CD4-positive, alpha-beta T cell (primary cell): ENCODE measurements at regions not wholly inside any gene's neighbourhood (a gene's known extent, or its start where the extent isn't known, plus 50 kb on each side); places are given as distances from the start of the nearest gene placed in this dataset.
A peak's percentile ranks its signal among the peaks of the same experiment; 100 is the strongest.

Source experiments
- ATAC-seq: fragments of 200-7000 bp; cut with Tn5 transposase; one replicate; pipeline ENCODE4 v1.10.0; 2022; ENCODE audit warnings: mild to moderate bottlenecking; ENCODE audit not compliant: poor library complexity
- CTCF ChIA-PET: fragments of 350-600 bp; sonication (Branson Sonifier 250); formaldehyde crosslinking; loops from one replicate; lab custom pipeline; 2021; ENCODE audit warnings: antibody characterized with exemption, inconsistent platforms; lab: Charles Lee
- POLR2A ChIA-PET: fragments of 350-600 bp; sonication (Branson Sonifier 250); formaldehyde crosslinking; loops from one replicate; lab custom pipeline; 2021; ENCODE audit warnings: antibody characterized with exemption, inconsistent platforms; lab: Charles Lee
- DNase-seq, 14 experiments: peaks; one replicate each; pipeline ENCODE4 v3.0.0-alpha.2; 2013 to 2020; ENCODE audit warnings: mixed read lengths in 2 of 14
- H3K27ac ChIP-seq, 2 donors: one replicate each; pipeline versions ENCODE4 v1.5.1 to v1.7.0; 2013; ENCODE audit warnings: low read length in 2 of 2, low read depth in 1 of 2, mild to moderate bottlenecking in 1 of 2
- H3K27me3 ChIP-seq, 2 experiments: 1 replicate in 1 of 2; 2 replicates in 1 of 2; pipeline versions ENCODE4 v1.6.1 to v1.7.0; 2013; ENCODE audit warnings: low read length in 2 of 2, control low read depth in 1 of 2, mild to moderate bottlenecking in 1 of 2, moderate library complexity in 1 of 2; ENCODE audit not compliant: insufficient read depth in 2 of 2, control insufficient read depth in 1 of 2
- H3K36me3 ChIP-seq: one replicate; pipeline ENCODE4 v1.6.1; 2013; ENCODE audit warnings: low read length, control low read depth; ENCODE audit not compliant: insufficient read depth
- H3K4me1 ChIP-seq: one replicate; pipeline ENCODE4 v1.6.1; 2013; ENCODE audit warnings: low read length, control low read depth; ENCODE audit not compliant: insufficient read depth
- H3K4me3 ChIP-seq: one replicate; pipeline ENCODE4 v1.5.1; 2013; ENCODE audit warnings: mild to moderate bottlenecking, low read length, moderate library complexity
- H3K9me3 ChIP-seq, 2 experiments: 1 replicate in 1 of 2; 2 replicates in 1 of 2; pipeline versions ENCODE4 v1.6.1 to v1.7.0; 2013; ENCODE audit warnings: low read length in 2 of 2, mild to moderate bottlenecking in 2 of 2, control low read depth in 1 of 2, moderate library complexity in 1 of 2; ENCODE audit not compliant: control insufficient read depth in 1 of 2, insufficient read depth in 1 of 2
- H3K27ac Mint-ChIP-seq: one replicate; pipeline ENCODE4 v1.8.0; 2020; ENCODE audit warnings: mixed read lengths
- H3K27me3 Mint-ChIP-seq: one replicate; pipeline ENCODE4 v1.8.0; 2021; ENCODE audit warnings: mixed read lengths
- H3K36me3 Mint-ChIP-seq: one replicate; pipeline ENCODE4 v1.8.0; 2021; ENCODE audit warnings: low read depth, mixed read lengths
- H3K4me1 Mint-ChIP-seq: one replicate; pipeline ENCODE4 v1.8.0; 2021; ENCODE audit warnings: low read depth, mixed read lengths
- H3K4me3 Mint-ChIP-seq: one replicate; pipeline ENCODE4 v1.8.0; 2020; ENCODE audit warnings: mild to moderate bottlenecking, mixed read lengths
- H3K9me3 Mint-ChIP-seq: one replicate; pipeline ENCODE4 v1.8.0; 2020; ENCODE audit warnings: mixed read lengths
- CTCF ChIP-seq: fragments of 200-600 bp; IDR thresholded peaks from one replicate; pipeline ENCODE4 v1.8.0; 2022; ENCODE audit warnings: antibody characterized with exemption, mild to moderate bottlenecking
- intact Hi-C, 2 experiments: fragments of 100-400 bp; cut with DNase I in 1 of 2; cut with micrococcal nuclease in 1 of 2; formaldehyde crosslinking; loops; one replicate each; pipeline versions ENCODE4 v1.15.1 to v1.9.0; 2023 to 2025; cut with DNase I, micrococcal nuclease

- H3K27me3 Mint-ChIP-seq, result peaks cover 4% of the 10 kb centered on the region
These were observed 78.4 kb downstream of the IGLL1 start for GRCh38 chr22:23501708-23502107.

GRCh38 chr22:23501261-23501619 is 78.8 kb downstream of the IGLL1 start:
- no peaks in the 10 kb centered on the region for H3K36me3 ChIP-seq
- no peaks in the 10 kb centered on the region for H3K36me3 Mint-ChIP-seq
- H3K27ac ChIP-seq, result no peak overlapping the region
- H3K27ac Mint-ChIP-seq, result no peak overlapping the region
- DNase-seq (peak in 1 of 14 experiments; percentile 1), ATAC-seq (no peak)
- H3K9me3 Mint-ChIP-seq, result no peaks in the 10 kb centered on the region
- TF ChIP-seq CTCF, result no peak
- CTCF ChIA-PET, result no interaction called here
- peaks cover 0 to 2% of the 10 kb centered on the region in 2 experiments for H3K27me3 ChIP-seq
- POLR2A ChIA-PET, result no interaction called here
- peaks cover 13% of the 10 kb centered on the region for H3K4me1 Mint-ChIP-seq
- H3K4me1 ChIP-seq, result no peaks in the 10 kb centered on the region
- peaks cover 4% of the 10 kb centered on the region for H3K27me3 Mint-ChIP-seq
- H3K9me3 ChIP-seq, result no peaks in the 10 kb centered on the region
- no peak overlapping the region for H3K4me3 Mint-ChIP-seq
- intact Hi-C loops, result no loop called here
- no peak overlapping the region for H3K4me3 ChIP-seq

More at GRCh38 chr22:23501708-23502107, 78.4 kb downstream of the IGLL1 start:
- peak in 1 of 14 experiments; percentile 2 for DNase-seq
- no peaks in the 10 kb centered on the region for H3K36me3 Mint-ChIP-seq
- no peak overlapping the region for H3K4me3 Mint-ChIP-seq
- Histone ChIP-seq H3K27ac (no peak overlapping the region), H3K27me3 (peaks cover 0 to 2% of the 10 kb centered on the region in 2 experiments), H3K4me3 (no peak overlapping the region), H3K36me3 (no peaks in the 10 kb centered on the region), H3K4me1 (no peaks in the 10 kb centered on the region), H3K9me3 (no peaks in the 10 kb centered on the region)
- ChIA-PET POLR2A (no interaction called here), CTCF (no interaction called here)
- ATAC-seq, result no peak
- intact Hi-C loops, result no loop called here
- no peak for TF ChIP-seq CTCF
- H3K4me1 Mint-ChIP-seq, result peaks cover 8% of the 10 kb centered on the region
- no peak overlapping the region for H3K27ac Mint-ChIP-seq
- no peaks in the 10 kb centered on the region for H3K9me3 Mint-ChIP-seq

GRCh38 chr22:23500508-23501260 is 79.4 kb downstream of the IGLL1 start:
- CTCF ChIA-PET, result no interaction called here
- TF ChIP-seq CTCF, result no peak
- peaks cover 18% of the 10 kb centered on the region for H3K4me1 Mint-ChIP-seq
- H3K36me3 Mint-ChIP-seq, result no peaks in the 10 kb centered on the region
- intact Hi-C loops, result no loop called here
- Histone ChIP-seq H3K9me3 (peaks cover 0 to 4% of the 10 kb centered on the region in 2 experiments), H3K27ac (no peak overlapping the region), H3K27me3 (peaks cover 0 to 2% of the 10 kb centered on the region in 2 experiments), H3K4me1 (no peaks in the 10 kb centered on the region), H3K36me3 (no peaks in the 10 kb centered on the region), H3K4me3 (no peak overlapping the region)
- peaks cover 4% of the 10 kb centered on the region for H3K27me3 Mint-ChIP-seq
- ATAC-seq, result no peak
- H3K27ac Mint-ChIP-seq, result no peak overlapping the region
- H3K4me3 Mint-ChIP-seq, result no peak overlapping the region
- H3K9me3 Mint-ChIP-seq, result no peaks in the 10 kb centered on the region
- POLR2A ChIA-PET, result no interaction called here
- peak in 1 of 14 experiments; percentile 2 for DNase-seq
